ENCODE measurements at regions not wholly inside any gene's neighbourhood (a gene's known extent, or its start where the extent isn't known, plus 50 kb on each side); places are given as distances from the start of the nearest gene placed in this dataset.

- TF ChIP-seq ZFX (IDR thresholded peaks at IDR 0.05) (no peak), CTCF (conservative IDR thresholded peaks at IDR 0.05) (no peak)
- no peak overlapping the region for H3K27ac ChIP-seq
These were observed 352.2 kb upstream of the TNRC6C start for GRCh38 chr17:77606146-77606864.

GRCh38 chr17:77606865-77607210, 351.7 kb upstream of the TNRC6C start:
- no peak overlapping the region for H3K27ac ChIP-seq
- TF ChIP-seq CTCF (conservative IDR thresholded peaks at IDR 0.05): no peak; the same call in 1 of the 2 replicates

- TF ChIP-seq CTCF (conservative IDR thresholded peaks at IDR 0.05) (no peak), ZFX (IDR thresholded peaks at IDR 0.05) (no peak)
- no peak overlapping the region for H3K27ac ChIP-seq
These were observed 350.9 kb upstream of the TNRC6C start for GRCh38 chr17:77607606-77608005.

GRCh38 chr17:77608431-77608830, 350.1 kb upstream of the TNRC6C start:
- TF ChIP-seq CTCF (conservative IDR thresholded peaks at IDR 0.05): no peak
- TF ChIP-seq ZFX (IDR thresholded peaks at IDR 0.05): no peak
- no peak overlapping the region for H3K27ac ChIP-seq

- no peak overlapping the region for H3K27ac ChIP-seq
- no peak for TF ChIP-seq CTCF (conservative IDR thresholded peaks at IDR 0.05)
- TF ChIP-seq ZFX (IDR thresholded peaks at IDR 0.05): no peak
These were observed 348.7 kb upstream of the TNRC6C start for GRCh38 chr17:77609553-77610517.

GRCh38 chr17:77610518-77610893, 348.0 kb upstream of the TNRC6C start:
- no peak overlapping the region for H3K27ac ChIP-seq
- TF ChIP-seq ZFX (IDR thresholded peaks at IDR 0.05) (no peak), CTCF (conservative IDR thresholded peaks at IDR 0.05) (no peak)

- no peak overlapping the region for H3K27ac ChIP-seq
- TF ChIP-seq ZFX (IDR thresholded peaks at IDR 0.05) (no peak), CTCF (conservative IDR thresholded peaks at IDR 0.05) (no peak)
These were observed 347.5 kb upstream of the TNRC6C start for GRCh38 chr17:77610972-77611521.

All from C4-2B (cell line).